ENCODE measurements at regions not wholly inside any gene's neighbourhood (a gene's known extent, or its start where the extent isn't known, plus 50 kb on each side); places are given as distances from the start of the nearest gene placed in this dataset.

GRCh38 chr2:7812231-7812995 is 869.4 kb upstream of the ID2 start:
- H3K27ac Mint-ChIP-seq, result no peak overlapping the region

GRCh38 chr2:7813541-7814292 is 868.1 kb upstream of the ID2 start:
- Mint-ChIP-seq H3K27me3 (no peaks in the 10 kb centered on the region), H3K9me3 (ENCODE audit: low read depth) (no peaks in the 10 kb centered on the region), H3K27ac (no peak overlapping the region), H3K36me3 (peaks cover 2% of the 10 kb centered on the region), H3K4me1 (ENCODE audit: low read depth) (no peaks in the 10 kb centered on the region), H3K4me3 (no peak overlapping the region)

More at GRCh38 chr2:7812231-7812995, 869.4 kb upstream of the ID2 start:
- Mint-ChIP-seq H3K9me3 (ENCODE audit: low read depth) (no peaks in the 10 kb centered on the region), H3K4me3 (no peak overlapping the region), H3K36me3 (peaks cover 2% of the 10 kb centered on the region), H3K4me1 (ENCODE audit: low read depth) (no peaks in the 10 kb centered on the region), H3K27me3 (no peaks in the 10 kb centered on the region)

GRCh38 chr2:7815726-7816125 is 866.1 kb upstream of the ID2 start:
- H3K4me1 Mint-ChIP-seq (ENCODE audit: low read depth), result no peaks in the 10 kb centered on the region
- H3K27ac Mint-ChIP-seq, result no peak overlapping the region
- no peaks in the 10 kb centered on the region for H3K27me3 Mint-ChIP-seq
- H3K9me3 Mint-ChIP-seq (ENCODE audit: low read depth), result no peaks in the 10 kb centered on the region
- H3K36me3 Mint-ChIP-seq, result peaks cover 2% of the 10 kb centered on the region
- no peak overlapping the region for H3K4me3 Mint-ChIP-seq

GRCh38 chr2:7816233-7816632 is 865.6 kb upstream of the ID2 start:
- Mint-ChIP-seq H3K4me3 (no peak overlapping the region), H3K4me1 (ENCODE audit: low read depth) (no peaks in the 10 kb centered on the region), H3K27me3 (no peaks in the 10 kb centered on the region), H3K27ac (no peak overlapping the region), H3K36me3 (peaks cover 2% of the 10 kb centered on the region), H3K9me3 (ENCODE audit: low read depth) (no peaks in the 10 kb centered on the region)

- Mint-ChIP-seq H3K4me3 (no peak overlapping the region), H3K27me3 (no peaks in the 10 kb centered on the region), H3K4me1 (ENCODE audit: low read depth) (no peaks in the 10 kb centered on the region), H3K36me3 (peaks cover 2% of the 10 kb centered on the region), H3K9me3 (ENCODE audit: low read depth) (no peaks in the 10 kb centered on the region), H3K27ac (no peak overlapping the region)
These were observed 864.9 kb upstream of the ID2 start for GRCh38 chr2:7816944-7817343.

GRCh38 chr2:7819316-7819715 is 862.5 kb upstream of the ID2 start:
- Mint-ChIP-seq H3K9me3 (ENCODE audit: low read depth) (no peaks in the 10 kb centered on the region), H3K27ac (no peak overlapping the region), H3K4me3 (no peak overlapping the region), H3K36me3 (peaks cover 2% of the 10 kb centered on the region), H3K27me3 (no peaks in the 10 kb centered on the region), H3K4me1 (ENCODE audit: low read depth) (no peaks in the 10 kb centered on the region)

GRCh38 chr2:7819850-7820249 is 862.0 kb upstream of the ID2 start:
- no peaks in the 10 kb centered on the region for H3K36me3 Mint-ChIP-seq
- H3K4me1 Mint-ChIP-seq (ENCODE audit: low read depth), result no peaks in the 10 kb centered on the region
- H3K4me3 Mint-ChIP-seq, result no peak overlapping the region
- no peaks in the 10 kb centered on the region for H3K27me3 Mint-ChIP-seq
- H3K9me3 Mint-ChIP-seq (ENCODE audit: low read depth), result no peaks in the 10 kb centered on the region
- H3K27ac Mint-ChIP-seq, result no peak overlapping the region

GRCh38 chr2:7824211-7824610 is 857.6 kb upstream of the ID2 start:
- H3K4me1 Mint-ChIP-seq (ENCODE audit: low read depth), result peaks cover 11% of the 10 kb centered on the region
- H3K4me3 Mint-ChIP-seq, result no peak overlapping the region
- no peaks in the 10 kb centered on the region for H3K27me3 Mint-ChIP-seq
- no peaks in the 10 kb centered on the region for H3K9me3 Mint-ChIP-seq (ENCODE audit: low read depth)
- no peak overlapping the region for H3K27ac Mint-ChIP-seq
- no peaks in the 10 kb centered on the region for H3K36me3 Mint-ChIP-seq

- Mint-ChIP-seq H3K36me3 (no peaks in the 10 kb centered on the region), H3K4me1 (ENCODE audit: low read depth) (peaks cover 11% of the 10 kb centered on the region), H3K9me3 (ENCODE audit: low read depth) (peaks cover 5% of the 10 kb centered on the region), H3K27me3 (no peaks in the 10 kb centered on the region), H3K4me3 (no peak overlapping the region), H3K27ac (peak overlapping the region; percentile 51)
These were observed 856.1 kb upstream of the ID2 start for GRCh38 chr2:7825591-7826312.

GRCh38 chr2:7826656-7827055 is 855.2 kb upstream of the ID2 start:
- H3K9me3 Mint-ChIP-seq (ENCODE audit: low read depth), result peaks cover 5% of the 10 kb centered on the region
- peaks cover 11% of the 10 kb centered on the region for H3K4me1 Mint-ChIP-seq (ENCODE audit: low read depth)
- peak overlapping the region; percentile 18 for H3K27ac Mint-ChIP-seq
- H3K27me3 Mint-ChIP-seq, result no peaks in the 10 kb centered on the region
- no peaks in the 10 kb centered on the region for H3K36me3 Mint-ChIP-seq
- H3K4me3 Mint-ChIP-seq, result no peak overlapping the region

- Mint-ChIP-seq H3K36me3 (peaks cover 3% of the 10 kb centered on the region), H3K4me3 (no peak overlapping the region), H3K4me1 (ENCODE audit: low read depth) (peaks cover 11% of the 10 kb centered on the region), H3K27me3 (no peaks in the 10 kb centered on the region), H3K27ac (no peak overlapping the region), H3K9me3 (ENCODE audit: low read depth) (peaks cover 5% of the 10 kb centered on the region)
These were observed 852.6 kb upstream of the ID2 start for GRCh38 chr2:7829241-7829640.

GRCh38 chr2:7830616-7831015 is 851.2 kb upstream of the ID2 start:
- no peak overlapping the region for H3K4me3 Mint-ChIP-seq
- no peaks in the 10 kb centered on the region for H3K27me3 Mint-ChIP-seq
- peaks cover 5% of the 10 kb centered on the region for H3K36me3 Mint-ChIP-seq
- peaks cover 5% of the 10 kb centered on the region for H3K9me3 Mint-ChIP-seq (ENCODE audit: low read depth)
- H3K27ac Mint-ChIP-seq, result no peak overlapping the region
- peaks cover 14% of the 10 kb centered on the region for H3K4me1 Mint-ChIP-seq (ENCODE audit: low read depth)

GRCh38 chr2:7835151-7835550 is 846.7 kb upstream of the ID2 start:
- peaks cover 10% of the 10 kb centered on the region for H3K36me3 Mint-ChIP-seq
- H3K27me3 Mint-ChIP-seq, result no peaks in the 10 kb centered on the region
- no peak overlapping the region for H3K4me3 Mint-ChIP-seq
- H3K27ac Mint-ChIP-seq, result peak overlapping the region; percentile 7
- peaks cover 1% of the 10 kb centered on the region for H3K9me3 Mint-ChIP-seq (ENCODE audit: low read depth)
- H3K4me1 Mint-ChIP-seq (ENCODE audit: low read depth), result peaks cover 16% of the 10 kb centered on the region

GRCh38 chr2:7835693-7836680 is 845.9 kb upstream of the ID2 start:
- no peaks in the 10 kb centered on the region for H3K27me3 Mint-ChIP-seq
- peaks cover 16% of the 10 kb centered on the region for H3K4me1 Mint-ChIP-seq (ENCODE audit: low read depth)
- no peak overlapping the region for H3K4me3 Mint-ChIP-seq
- H3K36me3 Mint-ChIP-seq, result peaks cover 10% of the 10 kb centered on the region
- no peak overlapping the region for H3K27ac Mint-ChIP-seq
- H3K9me3 Mint-ChIP-seq (ENCODE audit: low read depth), result no peaks in the 10 kb centered on the region
